Adipocyte (in vitro differentiated cells): ENCODE measurements at regions not wholly inside any gene's neighbourhood (a gene's known extent, or its start where the extent isn't known, plus 50 kb on each side); places are given as distances from the start of the nearest gene placed in this dataset.
A peak's percentile ranks its signal among the peaks of the same experiment; 100 is the strongest.

Source experiments
- DNase-seq: peaks from one replicate; pipeline ENCODE4 v3.0.0-alpha.2; 2015; ENCODE audit warnings: low read depth
- H3K27me3 ChIP-seq: replicated peaks from 2 replicates; pipeline ENCODE4 v1.7.0; 2013; ENCODE audit warnings: mild to moderate bottlenecking, low read length, moderate library complexity; ENCODE audit not compliant: control insufficient read depth, insufficient read depth
- H3K36me3 ChIP-seq: 2 replicates; pipeline ENCODE4 v1.7.0; 2013; ENCODE audit warnings: low read length, mild to moderate bottlenecking, moderate library complexity; ENCODE audit not compliant: control insufficient read depth, insufficient read depth, severe bottlenecking
- H3K4me1 ChIP-seq: 2 replicates; pipeline ENCODE4 v1.7.0; 2013; ENCODE audit warnings: mild to moderate bottlenecking, low read length, moderate library complexity; ENCODE audit not compliant: control insufficient read depth, insufficient read depth
- H3K4me3 ChIP-seq: 2 replicates; pipeline ENCODE4 v1.7.0; 2013; ENCODE audit warnings: mild to moderate bottlenecking, low read length, moderate library complexity
- H3K9ac ChIP-seq: 2 replicates; pipeline ENCODE4 v1.7.0; 2013; ENCODE audit warnings: mild to moderate bottlenecking, low read length, moderate library complexity
- H3K9me3 ChIP-seq: 2 replicates; pipeline ENCODE4 v1.7.0; 2013; ENCODE audit warnings: mild to moderate bottlenecking, low read length, moderate library complexity; ENCODE audit not compliant: control insufficient read depth

- no peaks in the 10 kb centered on the region for H3K4me1 ChIP-seq
- DNase-seq = peak; percentile 50
Measured at GRCh38 chr10:132129431-132129830, 57.3 kb upstream of the DPYSL4 start.

GRCh38 chr10:132130286-132131265, 56.2 kb upstream of the DPYSL4 start:
- H3K9ac ChIP-seq = no peak overlapping the region

More at GRCh38 chr10:132129431-132129830, 57.3 kb upstream of the DPYSL4 start:
- Histone ChIP-seq H3K36me3 (no peaks in the 10 kb centered on the region), H3K9me3 (peaks cover 6% of the 10 kb centered on the region), H3K9ac (no peak overlapping the region), H3K27me3 (peaks cover 21% of the 10 kb centered on the region), H3K4me3 (no peak overlapping the region)

GRCh38 chr10:132131581-132132420, 54.9 kb upstream of the DPYSL4 start:
- H3K4me1 ChIP-seq = no peaks in the 10 kb centered on the region
- H3K9ac ChIP-seq = no peak overlapping the region
- no peak overlapping the region for H3K4me3 ChIP-seq
- H3K27me3 ChIP-seq = peaks cover 25% of the 10 kb centered on the region
- peaks cover 6% of the 10 kb centered on the region for H3K9me3 ChIP-seq
- no peak for DNase-seq
- no peaks in the 10 kb centered on the region for H3K36me3 ChIP-seq

More at GRCh38 chr10:132130286-132131265, 56.2 kb upstream of the DPYSL4 start:
- H3K4me3 ChIP-seq = no peak overlapping the region
- peaks cover 25% of the 10 kb centered on the region for H3K27me3 ChIP-seq
- H3K9me3 ChIP-seq = peaks cover 6% of the 10 kb centered on the region
- no peak for DNase-seq
- no peaks in the 10 kb centered on the region for H3K36me3 ChIP-seq
- no peaks in the 10 kb centered on the region for H3K4me1 ChIP-seq

DNA sequence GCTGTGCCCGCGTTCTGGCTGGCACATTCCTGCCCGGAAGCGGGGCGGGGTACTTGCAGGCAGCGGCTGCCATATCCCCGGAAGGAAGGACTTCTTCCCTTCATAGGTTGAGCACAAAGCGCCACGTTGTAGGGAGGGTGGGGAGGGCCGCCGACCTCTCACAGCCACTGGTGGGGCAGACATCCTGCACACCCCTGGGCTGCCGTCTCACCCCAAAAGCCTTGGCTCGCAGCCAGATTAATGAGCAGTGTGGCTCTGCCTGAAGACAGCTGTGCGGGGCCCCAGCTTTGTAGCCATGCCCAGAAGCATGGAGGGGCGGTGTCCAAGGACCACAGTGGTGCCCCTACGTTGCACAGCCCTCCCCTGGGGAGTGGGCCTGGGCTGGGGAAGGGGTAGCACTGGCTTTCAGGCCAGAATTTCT, 54.3 kb upstream of the DPYSL4 start:
- H3K27me3 ChIP-seq = peaks cover 25% of the 10 kb centered on the region
- H3K36me3 ChIP-seq = no peaks in the 10 kb centered on the region
- no peak overlapping the region for H3K9ac ChIP-seq
- H3K4me1 ChIP-seq = no peaks in the 10 kb centered on the region
- H3K4me3 ChIP-seq = no peak overlapping the region
- DNase-seq = no peak
- H3K9me3 ChIP-seq = peaks cover 6% of the 10 kb centered on the region

DNA sequence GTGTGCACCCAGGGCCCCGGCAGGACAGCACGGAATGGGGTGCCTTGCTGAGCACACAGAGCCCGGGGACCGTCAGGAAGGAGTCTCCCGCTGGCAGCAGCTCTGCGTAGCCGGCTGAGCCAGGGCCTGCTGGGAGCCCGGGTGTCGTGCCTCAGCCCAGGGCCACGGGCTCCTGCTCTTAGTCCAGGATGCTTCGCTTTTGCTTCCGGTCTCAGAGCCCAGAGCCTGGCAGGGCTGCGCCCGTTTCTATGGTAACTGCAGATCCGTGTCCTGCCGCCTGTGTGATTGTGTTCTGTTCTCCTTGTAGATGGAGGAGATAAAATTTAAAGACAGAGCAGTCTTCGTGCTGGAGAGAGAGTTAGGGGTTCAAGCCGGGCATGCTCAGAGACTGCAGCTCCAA, 53.7 kb upstream of the DPYSL4 start:
- peaks cover 3% of the 10 kb centered on the region for H3K9me3 ChIP-seq
- peaks cover 25% of the 10 kb centered on the region for H3K27me3 ChIP-seq
- DNase-seq = no peak
- no peak overlapping the region for H3K9ac ChIP-seq
- no peak overlapping the region for H3K4me3 ChIP-seq
- no peaks in the 10 kb centered on the region for H3K36me3 ChIP-seq
- no peaks in the 10 kb centered on the region for H3K4me1 ChIP-seq

DNA sequence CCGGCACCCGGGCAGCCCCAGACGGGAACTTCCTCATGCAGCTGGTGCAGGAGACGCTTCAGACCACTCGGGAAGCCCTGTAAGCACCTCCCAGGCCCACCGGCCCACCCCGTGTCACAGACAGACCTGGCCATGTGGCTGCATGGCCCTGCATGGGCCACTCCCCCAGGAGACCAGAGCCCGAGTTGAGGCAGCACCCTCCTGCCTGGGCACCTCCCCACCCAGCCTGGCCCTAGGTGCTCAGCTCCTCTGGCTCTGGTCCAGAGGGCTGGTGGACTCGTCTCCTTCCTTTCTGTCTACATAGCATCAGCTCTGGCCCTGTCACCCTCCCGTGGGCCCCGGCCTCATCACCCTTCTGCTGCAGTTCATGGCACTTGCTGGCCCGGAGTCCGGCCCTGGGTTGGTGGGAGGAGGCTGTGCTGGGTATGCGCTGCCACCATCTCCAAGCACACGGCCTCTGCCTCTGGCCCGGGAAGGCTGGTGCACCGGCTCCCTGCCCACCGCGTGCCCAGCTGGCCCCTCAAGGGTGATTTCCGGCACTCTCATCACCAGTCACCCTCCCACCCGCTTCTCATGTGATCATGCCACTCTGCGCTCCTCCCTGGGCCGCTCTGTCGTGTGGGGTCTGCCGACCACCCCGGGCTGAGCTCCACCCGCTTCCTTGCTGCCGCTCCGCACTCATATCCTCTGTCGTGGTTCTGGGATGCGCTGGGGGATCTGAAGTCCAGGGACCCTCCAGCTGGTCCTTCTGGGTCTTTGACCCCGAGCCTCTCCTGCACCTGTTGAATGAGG, 53.1 kb upstream of the DPYSL4 start:
- H3K27me3 ChIP-seq = peaks cover 26% of the 10 kb centered on the region
- DNase-seq = no peak
- no peak overlapping the region for H3K9ac ChIP-seq
- H3K4me3 ChIP-seq = no peak overlapping the region
- H3K9me3 ChIP-seq = no peaks in the 10 kb centered on the region
- H3K4me1 ChIP-seq = no peaks in the 10 kb centered on the region
- H3K36me3 ChIP-seq = no peaks in the 10 kb centered on the region

DNA sequence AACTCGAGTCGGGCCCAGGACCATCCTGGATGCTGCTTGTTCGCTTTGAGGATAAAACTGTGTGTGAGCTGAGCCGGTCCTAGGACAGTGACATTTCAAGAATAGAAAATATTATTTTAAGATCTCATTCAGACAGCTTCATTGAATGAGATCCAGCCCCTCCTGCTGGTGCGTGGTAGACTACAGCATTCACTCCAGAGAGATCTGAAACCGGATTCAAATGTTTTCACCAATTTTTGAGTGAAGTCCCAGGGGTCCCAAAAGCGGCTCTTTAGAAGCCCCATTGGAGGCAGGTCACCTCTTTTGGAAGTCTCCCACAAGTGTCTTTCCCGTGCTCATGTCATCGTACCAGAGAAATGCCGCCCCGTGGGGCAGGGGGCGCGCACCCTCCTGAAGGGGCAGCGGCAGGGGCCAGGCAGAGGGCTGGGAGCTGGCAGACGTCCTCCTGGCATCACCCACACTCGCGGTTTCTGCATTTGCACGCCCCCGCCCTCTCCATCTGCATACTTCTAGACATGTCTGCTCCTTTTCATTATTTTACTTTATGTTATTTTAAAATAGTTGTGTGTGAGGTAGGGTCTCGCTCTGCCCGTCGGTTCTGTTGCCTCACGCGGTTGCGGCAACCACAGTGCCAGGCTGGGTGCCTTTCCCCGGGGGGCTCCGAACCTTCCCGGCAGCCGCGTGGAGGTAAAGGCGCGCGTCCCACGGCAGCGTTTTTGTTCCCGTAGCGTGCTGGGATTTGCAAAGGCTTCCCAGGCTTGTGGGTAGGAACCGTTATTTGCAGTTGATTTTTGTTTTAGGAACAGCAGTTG, 52.3 kb upstream of the DPYSL4 start:
- no peak for DNase-seq
- Histone ChIP-seq H3K9me3 (no peaks in the 10 kb centered on the region), H3K36me3 (no peaks in the 10 kb centered on the region), H3K27me3 (peaks cover 27% of the 10 kb centered on the region), H3K4me1 (no peaks in the 10 kb centered on the region), H3K9ac (no peak overlapping the region), H3K4me3 (no peak overlapping the region)

GRCh38 chr10:132135053-132135872, 51.5 kb upstream of the DPYSL4 start:
- peaks cover 24% of the 10 kb centered on the region for H3K27me3 ChIP-seq
- no peaks in the 10 kb centered on the region for H3K36me3 ChIP-seq
- H3K4me3 ChIP-seq = no peak overlapping the region
- no peak for DNase-seq
- H3K9me3 ChIP-seq = no peaks in the 10 kb centered on the region
- no peaks in the 10 kb centered on the region for H3K4me1 ChIP-seq
- no peak overlapping the region for H3K9ac ChIP-seq

DNA sequence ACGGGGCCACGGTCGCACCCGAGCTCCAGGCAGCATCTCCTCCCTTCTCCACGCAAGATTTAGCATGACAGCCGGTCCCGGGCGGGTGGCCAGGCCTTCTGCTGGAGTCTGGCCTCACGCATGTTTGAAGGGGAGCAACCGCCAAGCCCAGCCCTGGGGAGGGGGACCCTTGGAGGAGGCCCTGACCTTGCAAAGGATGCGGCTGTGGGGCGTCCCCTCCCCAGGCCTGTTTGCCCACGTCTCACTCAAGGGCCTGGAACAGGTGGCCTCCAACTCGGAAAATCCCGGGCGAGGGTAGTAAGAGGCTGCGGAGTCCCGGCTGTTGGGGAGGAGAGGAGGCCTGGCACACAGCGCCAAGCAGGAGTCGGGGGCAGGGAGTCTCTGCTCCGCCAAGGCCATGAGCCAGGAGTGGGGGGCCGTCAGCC, 50.6 kb upstream of the DPYSL4 start:
- Histone ChIP-seq H3K36me3 (no peaks in the 10 kb centered on the region), H3K4me3 (no peak overlapping the region), H3K4me1 (no peaks in the 10 kb centered on the region), H3K9me3 (no peaks in the 10 kb centered on the region), H3K9ac (no peak overlapping the region), H3K27me3 (peaks cover 22% of the 10 kb centered on the region)
- DNase-seq = no peak
